DMS153 treated with DMSO at 0.1 percent for 48 hours (cell line): ENCODE measurements at regions not wholly inside any gene's neighbourhood (a gene's known extent, or its start where the extent isn't known, plus 50 kb on each side); places are given as distances from the start of the nearest gene placed in this dataset.
"Not testable (repeated sequence)": the region's sequence is repeated elsewhere in the genome, so short reads cannot be mapped to it uniquely, and the experiment has no call there.

Experiments
- DNase-seq: peaks from one replicate; lab custom pipeline; 2025; ENCODE audit not compliant: unreplicated experiment; lab: John Stamatoyannopoulos, UW

GRCh38 chr2:175366815-175367214 is 185.3 kb upstream of the ATP5MC3 start:
- DNase-seq = peak; percentile 56

GRCh38 chr2:175363699-175364098 is 182.2 kb upstream of the ATP5MC3 start:
- DNase-seq = peak; percentile 36

GRCh38 chr2:175362331-175362730 is 180.8 kb upstream of the ATP5MC3 start:
- DNase-seq = no peak

GRCh38 chr2:175359710-175360109 is 178.2 kb upstream of the ATP5MC3 start:
- no peak for DNase-seq

- DNase-seq = no peak
Observed at GRCh38 chr2:175356901-175357300, 175.4 kb upstream of the ATP5MC3 start.

- DNase-seq = no peak
Observed at GRCh38 chr2:175355246-175355645, 173.7 kb upstream of the ATP5MC3 start.

- DNase-seq = no peak
Observed at GRCh38 chr2:175353275-175353674, 171.8 kb upstream of the ATP5MC3 start.

- DNase-seq = no peak
Observed at GRCh38 chr2:175351512-175351911, 170.0 kb upstream of the ATP5MC3 start.

GRCh38 chr2:175350105-175350504 is 168.6 kb upstream of the ATP5MC3 start:
- no peak for DNase-seq

- no peak for DNase-seq
Observed at GRCh38 chr2:175342085-175342484, 160.6 kb upstream of the ATP5MC3 start.

GRCh38 chr2:175330195-175330594 is 148.7 kb upstream of the ATP5MC3 start:
- no peak for DNase-seq

GRCh38 chr2:175326801-175327200 is 145.3 kb upstream of the ATP5MC3 start:
- DNase-seq = no peak

GRCh38 chr2:175326164-175326563 is 144.7 kb upstream of the ATP5MC3 start:
- not testable (repeated sequence) for DNase-seq

- no peak for DNase-seq
Observed at GRCh38 chr2:175323162-175323561, 141.7 kb upstream of the ATP5MC3 start.

GRCh38 chr2:175318542-175318941 is 137.0 kb upstream of the ATP5MC3 start:
- no peak for DNase-seq

- no peak for DNase-seq
Observed at GRCh38 chr2:175317751-175318150, 136.2 kb upstream of the ATP5MC3 start.

- DNase-seq = no peak
Observed at GRCh38 chr2:175312137-175312536, 130.6 kb upstream of the ATP5MC3 start.

- no peak for DNase-seq
Observed at GRCh38 chr2:175310813-175311504, 129.4 kb upstream of the ATP5MC3 start.

GRCh38 chr2:175309799-175310198 is 128.3 kb upstream of the ATP5MC3 start:
- DNase-seq = peak; percentile 78

GRCh38 chr2:175308005-175308404 is 126.5 kb upstream of the ATP5MC3 start:
- no peak for DNase-seq

GRCh38 chr2:175304541-175304940 is 123.0 kb upstream of the ATP5MC3 start:
- DNase-seq = no peak

GRCh38 chr2:175293776-175294175 is 112.3 kb upstream of the ATP5MC3 start:
- no peak for DNase-seq

- DNase-seq = no peak
Observed at GRCh38 chr2:175293195-175293594, 111.7 kb upstream of the ATP5MC3 start.
